T-helper 2 cell treated with Interferon-gamma antibody and Interleukin-4, amounts not matched to agents 5 μg/mL and 100 μg/mL, for 36 hours (primary cell): ENCODE measurements at regions not wholly inside any gene's neighbourhood (a gene's known extent, or its start where the extent isn't known, plus 50 kb on each side); places are given as distances from the start of the nearest gene placed in this dataset.

Experiments
- DNase-seq: peaks from one replicate; pipeline ENCODE4 v3.0.0; 2021; ENCODE audit warnings: low spot score
- H3K27ac Mint-ChIP-seq: one replicate; pipeline ENCODE4 v1.8.0; 2021; ENCODE audit warnings: mild to moderate bottlenecking, mixed read lengths
- H3K27me3 Mint-ChIP-seq: one replicate; pipeline ENCODE4 v1.8.0; 2021; ENCODE audit warnings: low read depth, mixed read lengths
- H3K36me3 Mint-ChIP-seq: one replicate; pipeline ENCODE4 v1.8.0; 2021; ENCODE audit warnings: low read depth, mixed read lengths
- H3K4me1 Mint-ChIP-seq: one replicate; pipeline ENCODE4 v1.8.0; 2021; ENCODE audit warnings: low read depth, mixed read lengths
- H3K4me3 Mint-ChIP-seq: one replicate; pipeline ENCODE4 v1.8.0; 2022; ENCODE audit warnings: mild to moderate bottlenecking, moderate library complexity, mixed read lengths
- H3K9me3 Mint-ChIP-seq: one replicate; pipeline ENCODE4 v1.8.0; 2021; ENCODE audit warnings: mixed read lengths

- H3K4me3 Mint-ChIP-seq: no peak overlapping the region
- no peaks in the 10 kb centered on the region for H3K36me3 Mint-ChIP-seq
These were observed 927.9 kb downstream of the BRD1 start for GRCh38 chr22:48899523-48900326.

DNA sequence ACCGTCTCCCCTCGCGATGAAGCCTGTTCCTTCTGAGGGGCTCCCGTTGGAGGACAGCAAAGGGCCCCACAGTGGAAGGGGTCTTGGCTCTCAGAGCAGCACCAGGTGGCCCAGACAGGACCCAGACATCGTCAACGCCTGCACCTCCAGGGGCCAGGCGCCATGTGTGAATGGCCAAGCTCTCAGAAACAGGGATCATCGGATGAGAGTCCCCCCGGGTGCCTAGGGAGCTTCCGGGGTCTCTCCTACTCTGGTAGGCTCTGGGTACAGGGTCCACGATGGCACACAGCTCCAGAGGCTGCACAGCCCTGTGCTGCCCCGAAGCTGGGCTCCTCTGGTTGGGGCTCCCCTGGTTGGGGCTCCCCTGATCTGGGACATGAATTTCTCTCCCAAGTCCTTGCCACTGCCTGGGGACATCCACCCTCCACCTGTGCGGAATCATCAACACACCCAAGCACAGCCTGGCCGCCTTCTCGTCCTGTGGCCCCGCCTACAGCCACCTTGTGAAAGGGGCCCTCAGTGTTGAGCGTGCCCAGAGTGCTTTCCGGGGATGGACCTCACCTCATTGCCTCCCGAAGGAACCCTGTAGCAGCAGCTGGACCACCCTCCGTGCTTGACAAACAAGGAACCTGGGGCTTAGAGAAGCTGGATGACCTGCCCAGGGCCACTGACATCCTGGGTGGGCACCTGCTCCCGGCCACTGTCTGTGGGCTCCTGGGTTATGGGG is 929.0 kb downstream of the BRD1 start:
- no peak for DNase-seq
- no peaks in the 10 kb centered on the region for H3K36me3 Mint-ChIP-seq

More at GRCh38 chr22:48899523-48900326, 927.9 kb downstream of the BRD1 start:
- DNase-seq: no peak
- Mint-ChIP-seq H3K9me3 (no peaks in the 10 kb centered on the region), H3K27ac (no peak overlapping the region), H3K27me3 (no peaks in the 10 kb centered on the region), H3K4me1 (no peaks in the 10 kb centered on the region)

DNA sequence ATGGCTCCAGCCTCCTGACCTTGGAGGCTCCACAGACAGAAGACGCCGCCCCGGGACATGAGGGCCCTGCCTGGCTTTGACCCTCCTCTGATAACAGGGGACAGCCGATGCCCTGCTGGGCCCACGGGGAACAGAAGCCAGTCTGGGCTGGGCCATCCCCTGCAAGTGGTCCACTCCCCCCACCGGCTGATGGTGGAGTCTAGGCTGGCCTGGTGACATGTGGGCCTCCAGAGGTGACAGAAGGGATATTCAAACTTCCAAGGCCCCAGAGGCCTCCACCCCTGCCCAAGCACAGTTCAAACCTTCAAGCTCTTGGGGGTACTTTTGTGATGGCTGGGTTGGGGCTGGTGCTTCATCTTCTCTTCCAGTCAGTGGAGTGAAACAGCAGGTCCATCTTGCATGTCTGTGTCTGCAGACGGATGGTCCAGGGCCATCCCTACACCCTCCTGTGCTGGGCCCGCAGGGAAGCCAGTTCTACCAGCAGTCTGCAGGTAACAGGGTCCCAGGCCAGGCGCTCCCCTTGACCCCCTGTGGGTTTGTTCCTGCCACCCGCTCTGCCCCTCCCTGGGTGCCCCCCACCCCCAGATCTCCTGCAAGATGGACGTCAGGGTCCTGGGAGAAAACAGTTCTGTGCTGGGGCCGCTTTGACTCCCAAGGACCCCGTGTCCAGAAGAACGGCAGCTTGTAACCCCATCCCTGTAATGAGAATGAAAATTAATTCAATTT is 929.9 kb downstream of the BRD1 start:
- Mint-ChIP-seq H3K4me1 (no peaks in the 10 kb centered on the region), H3K36me3 (no peaks in the 10 kb centered on the region), H3K9me3 (no peaks in the 10 kb centered on the region), H3K27me3 (no peaks in the 10 kb centered on the region), H3K4me3 (no peak overlapping the region), H3K27ac (no peak overlapping the region)
- no peak for DNase-seq

More for the DNA sequence above, 929.0 kb downstream of the BRD1 start:
- no peaks in the 10 kb centered on the region for H3K4me1 Mint-ChIP-seq
- no peak overlapping the region for H3K4me3 Mint-ChIP-seq
- no peaks in the 10 kb centered on the region for H3K27me3 Mint-ChIP-seq
- no peak overlapping the region for H3K27ac Mint-ChIP-seq
- H3K9me3 Mint-ChIP-seq: no peaks in the 10 kb centered on the region

- Mint-ChIP-seq H3K27ac (no peak overlapping the region), H3K9me3 (no peaks in the 10 kb centered on the region), H3K36me3 (no peaks in the 10 kb centered on the region), H3K27me3 (no peaks in the 10 kb centered on the region), H3K4me1 (no peaks in the 10 kb centered on the region), H3K4me3 (no peak overlapping the region)
- no peak for DNase-seq
These were observed 930.7 kb downstream of the BRD1 start for GRCh38 chr22:48896766-48897644.

- no peaks in the 10 kb centered on the region for H3K36me3 Mint-ChIP-seq
- DNase-seq: no peak
- no peaks in the 10 kb centered on the region for H3K4me1 Mint-ChIP-seq
- H3K4me3 Mint-ChIP-seq: no peak overlapping the region
- H3K27ac Mint-ChIP-seq: no peak overlapping the region
- no peaks in the 10 kb centered on the region for H3K9me3 Mint-ChIP-seq
- H3K27me3 Mint-ChIP-seq: no peaks in the 10 kb centered on the region
These were observed 931.6 kb downstream of the BRD1 start for GRCh38 chr22:48895831-48896765.

DNA sequence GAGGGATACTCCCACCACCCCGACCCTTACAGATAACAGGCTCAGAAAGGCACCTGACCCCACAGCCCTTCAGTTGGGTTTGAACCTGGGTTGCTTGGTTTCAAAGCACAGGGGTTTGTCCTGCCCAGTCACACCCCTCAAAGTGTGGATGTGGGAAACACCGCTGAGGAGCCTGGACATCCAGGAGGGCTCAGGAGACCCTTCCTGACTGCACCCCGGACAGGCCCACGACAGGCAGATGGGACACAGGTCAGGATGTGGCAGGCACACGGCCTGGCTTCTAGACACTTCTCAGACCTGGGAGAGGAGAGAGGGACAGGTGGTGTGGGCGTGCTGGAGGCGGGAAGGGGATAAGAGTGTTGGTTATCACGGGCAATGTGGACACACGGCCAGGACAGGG is 932.3 kb downstream of the BRD1 start:
- no peak for DNase-seq
- Mint-ChIP-seq H3K36me3 (no peaks in the 10 kb centered on the region), H3K9me3 (no peaks in the 10 kb centered on the region), H3K27me3 (no peaks in the 10 kb centered on the region), H3K4me1 (no peaks in the 10 kb centered on the region), H3K4me3 (no peak overlapping the region), H3K27ac (no peak overlapping the region)

GRCh38 chr22:48894804-48895250 is 932.8 kb downstream of the BRD1 start:
- no peaks in the 10 kb centered on the region for H3K36me3 Mint-ChIP-seq
- H3K27ac Mint-ChIP-seq: no peak overlapping the region
- H3K4me3 Mint-ChIP-seq: no peak overlapping the region
- H3K4me1 Mint-ChIP-seq: no peaks in the 10 kb centered on the region
- no peaks in the 10 kb centered on the region for H3K27me3 Mint-ChIP-seq
- no peak for DNase-seq
- H3K9me3 Mint-ChIP-seq: no peaks in the 10 kb centered on the region

- no peaks in the 10 kb centered on the region for H3K9me3 Mint-ChIP-seq
- no peaks in the 10 kb centered on the region for H3K4me1 Mint-ChIP-seq
- H3K27ac Mint-ChIP-seq: no peak overlapping the region
- DNase-seq: no peak
- H3K36me3 Mint-ChIP-seq: no peaks in the 10 kb centered on the region
- no peak overlapping the region for H3K4me3 Mint-ChIP-seq
- no peaks in the 10 kb centered on the region for H3K27me3 Mint-ChIP-seq
These were observed 933.5 kb downstream of the BRD1 start for GRCh38 chr22:48894064-48894671.

DNA sequence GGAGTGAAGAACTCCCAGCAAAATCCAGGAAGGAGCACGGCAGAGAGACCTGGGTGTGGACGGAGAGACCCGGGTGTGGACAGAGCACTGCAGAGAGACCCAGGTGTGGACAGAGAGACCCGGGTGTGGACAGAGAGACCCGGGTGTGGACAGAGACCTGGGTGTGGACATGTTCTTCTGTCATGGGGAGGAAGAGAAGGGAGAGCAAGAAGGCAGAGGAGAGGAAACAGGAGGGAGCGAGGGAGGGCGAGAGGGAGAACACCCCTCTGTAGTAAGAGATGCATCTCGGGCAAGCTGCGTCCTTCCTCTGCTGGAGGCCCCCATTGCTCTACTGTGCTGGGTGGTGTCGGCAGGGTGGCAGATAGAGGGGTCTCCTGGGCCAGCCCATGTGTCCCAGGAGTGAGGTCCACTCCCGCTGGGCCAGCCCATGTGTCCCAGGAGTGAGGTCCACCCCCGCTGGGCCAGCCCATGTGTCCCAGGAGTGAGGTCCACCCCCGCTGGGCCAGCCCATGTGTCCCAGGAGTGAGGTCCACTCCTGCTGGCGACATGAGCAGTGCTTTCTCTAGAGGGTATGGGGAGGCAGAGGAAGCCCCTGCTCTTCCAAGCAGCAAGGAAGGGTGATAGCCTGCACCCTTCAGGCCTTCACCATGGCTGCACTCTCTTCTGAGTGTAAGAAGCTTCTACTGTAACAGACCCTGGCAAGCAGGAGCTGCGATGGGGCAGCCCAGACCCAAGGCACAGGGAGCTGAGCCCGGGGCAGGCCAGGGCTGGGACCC is 934.2 kb downstream of the BRD1 start:
- H3K27ac Mint-ChIP-seq: no peak overlapping the region
- H3K4me1 Mint-ChIP-seq: no peaks in the 10 kb centered on the region
- H3K4me3 Mint-ChIP-seq: no peak overlapping the region
- no peaks in the 10 kb centered on the region for H3K27me3 Mint-ChIP-seq
- H3K9me3 Mint-ChIP-seq: no peaks in the 10 kb centered on the region
- no peaks in the 10 kb centered on the region for H3K36me3 Mint-ChIP-seq
- no peak for DNase-seq

DNA sequence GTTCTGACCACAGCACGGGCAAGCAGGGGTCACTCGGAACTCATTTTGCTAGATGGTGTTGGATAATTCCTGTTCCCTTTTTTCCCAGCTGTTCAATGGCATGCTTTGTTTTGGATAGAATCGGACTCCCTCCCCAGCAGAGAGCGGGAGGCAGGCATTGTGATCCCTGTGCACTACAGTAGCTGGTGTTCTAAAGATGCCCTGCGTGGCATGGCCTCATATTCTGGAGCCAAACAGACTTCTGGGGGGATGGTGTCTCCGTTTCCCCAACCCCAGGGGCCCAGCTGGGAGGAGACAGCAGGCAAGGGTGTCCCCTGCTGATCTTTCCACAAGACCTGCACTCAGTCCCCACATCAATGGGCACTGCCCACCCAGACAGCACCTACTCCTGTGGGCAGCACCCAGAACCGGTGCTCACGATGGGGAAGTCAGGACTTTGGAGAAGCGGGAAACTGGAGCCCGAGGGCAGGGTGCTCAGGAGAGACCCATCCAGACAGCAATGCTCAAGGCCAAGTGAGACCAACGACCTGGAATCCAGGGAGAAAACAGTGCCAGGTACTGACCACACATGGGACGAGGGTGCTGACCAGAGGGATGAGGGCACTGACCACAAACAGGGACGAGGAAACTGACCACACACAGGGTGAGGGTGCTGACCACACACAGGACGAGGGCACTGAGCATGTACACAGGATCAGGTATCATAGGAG is 934.9 kb downstream of the BRD1 start:
- Mint-ChIP-seq H3K36me3 (no peaks in the 10 kb centered on the region), H3K9me3 (no peaks in the 10 kb centered on the region), H3K4me1 (no peaks in the 10 kb centered on the region), H3K27me3 (no peaks in the 10 kb centered on the region), H3K4me3 (no peak overlapping the region), H3K27ac (no peak overlapping the region)
- DNase-seq: no peak

DNA sequence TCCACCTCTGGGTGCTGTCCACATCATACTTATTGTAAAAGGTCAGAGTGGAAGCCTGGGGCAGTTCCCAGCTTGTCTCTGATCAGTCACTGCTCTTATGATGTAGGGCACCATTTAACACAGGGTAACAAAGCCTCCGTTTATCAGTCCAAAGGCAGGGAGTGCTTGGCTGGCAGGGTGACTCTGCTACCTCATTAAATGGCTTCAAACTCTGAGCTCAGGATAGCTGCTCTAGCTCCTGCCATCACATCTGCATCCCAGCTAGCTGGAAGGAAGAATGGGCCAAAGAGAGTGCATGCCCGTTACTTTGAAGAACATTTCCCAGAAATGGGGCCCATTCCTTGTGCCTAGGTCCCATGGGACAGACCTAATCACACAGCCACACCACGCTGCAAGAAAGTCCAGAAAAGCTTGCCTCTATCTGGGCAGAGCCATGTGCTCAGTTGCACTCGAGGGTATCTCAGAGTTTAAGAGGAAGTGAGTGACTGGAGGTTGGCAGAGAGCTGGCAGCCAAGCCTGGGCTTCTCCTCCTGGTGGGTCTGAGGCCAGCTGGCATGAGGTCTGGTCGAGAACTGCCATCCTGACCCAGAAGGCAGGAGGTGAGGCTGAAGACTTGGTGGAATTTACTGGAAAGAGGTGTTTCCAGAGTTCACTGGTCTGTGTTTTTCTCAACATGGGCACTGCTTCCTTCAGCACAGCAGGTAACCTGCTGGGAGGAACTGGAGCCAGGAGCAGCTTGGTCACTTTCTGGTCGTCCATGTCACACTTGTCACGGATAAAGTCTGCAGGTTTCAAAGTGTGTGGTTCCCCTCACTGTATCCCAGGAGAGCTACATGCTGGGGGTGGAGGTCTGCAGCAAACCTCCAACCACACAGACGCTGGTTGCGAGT is 935.7 kb downstream of the BRD1 start:
- H3K27me3 Mint-ChIP-seq: no peaks in the 10 kb centered on the region
- H3K4me3 Mint-ChIP-seq: no peak overlapping the region
- H3K36me3 Mint-ChIP-seq: no peaks in the 10 kb centered on the region
- H3K4me1 Mint-ChIP-seq: no peaks in the 10 kb centered on the region
- H3K9me3 Mint-ChIP-seq: no peaks in the 10 kb centered on the region
- no peak overlapping the region for H3K27ac Mint-ChIP-seq
- DNase-seq: no peak
